ENCODE measurements at regions not wholly inside any gene's neighbourhood (a gene's known extent, or its start where the extent isn't known, plus 50 kb on each side); places are given as distances from the start of the nearest gene placed in this dataset.

DNA sequence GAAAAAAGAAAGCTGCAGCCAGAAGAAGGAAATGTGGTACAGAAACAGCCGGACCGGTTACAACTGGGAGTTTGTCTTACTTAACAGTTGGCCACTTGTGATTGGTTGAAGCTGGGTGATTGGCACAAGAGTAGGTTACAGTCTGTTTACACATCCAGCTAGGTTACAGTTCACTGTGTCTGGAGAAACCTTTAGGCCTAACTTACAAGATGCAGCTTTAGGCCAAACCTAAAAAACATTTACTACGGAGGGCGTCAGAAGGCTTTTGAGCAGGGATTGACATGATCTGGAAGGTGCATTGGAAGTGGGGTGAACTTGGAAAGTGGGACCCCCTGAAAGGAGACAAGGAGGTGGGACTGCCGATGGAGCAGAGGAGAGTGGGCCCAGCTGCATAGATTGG lies 122.3 kb downstream of the BANF2 start:
- TF ChIP-seq RAD21 (IDR thresholded peaks at IDR 0.05; ENCODE audit: low read length) (no peak), FOS (IDR thresholded peaks at IDR 0.05; ENCODE audit: low read depth, low read length) (no peak), POLR2A (IDR thresholded peaks at IDR 0.05; ENCODE audit: low read depth, low read length) (no peak), NFE2L2 (IDR thresholded peaks at IDR 0.05; ENCODE audit: low read depth, low read length) (no peak), BHLHE40 (IDR thresholded peaks at IDR 0.05; ENCODE audit: low read depth, low read length) (no peak)
- TF ChIP-seq, protein P1, sequence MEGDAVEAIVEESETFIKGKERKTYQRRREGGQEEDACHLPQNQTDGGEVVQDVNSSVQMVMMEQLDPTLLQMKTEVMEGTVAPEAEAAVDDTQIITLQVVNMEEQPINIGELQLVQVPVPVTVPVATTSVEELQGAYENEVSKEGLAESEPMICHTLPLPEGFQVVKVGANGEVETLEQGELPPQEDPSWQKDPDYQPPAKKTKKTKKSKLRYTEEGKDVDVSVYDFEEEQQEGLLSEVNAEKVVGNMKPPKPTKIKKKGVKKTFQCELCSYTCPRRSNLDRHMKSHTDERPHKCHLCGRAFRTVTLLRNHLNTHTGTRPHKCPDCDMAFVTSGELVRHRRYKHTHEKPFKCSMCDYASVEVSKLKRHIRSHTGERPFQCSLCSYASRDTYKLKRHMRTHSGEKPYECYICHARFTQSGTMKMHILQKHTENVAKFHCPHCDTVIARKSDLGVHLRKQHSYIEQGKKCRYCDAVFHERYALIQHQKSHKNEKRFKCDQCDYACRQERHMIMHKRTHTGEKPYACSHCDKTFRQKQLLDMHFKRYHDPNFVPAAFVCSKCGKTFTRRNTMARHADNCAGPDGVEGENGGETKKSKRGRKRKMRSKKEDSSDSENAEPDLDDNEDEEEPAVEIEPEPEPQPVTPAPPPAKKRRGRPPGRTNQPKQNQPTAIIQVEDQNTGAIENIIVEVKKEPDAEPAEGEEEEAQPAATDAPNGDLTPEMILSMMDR (conservative IDR thresholded peaks at IDR 0.05; ENCODE audit: low read depth, low read length): no peak
- TF ChIP-seq, protein P2, sequence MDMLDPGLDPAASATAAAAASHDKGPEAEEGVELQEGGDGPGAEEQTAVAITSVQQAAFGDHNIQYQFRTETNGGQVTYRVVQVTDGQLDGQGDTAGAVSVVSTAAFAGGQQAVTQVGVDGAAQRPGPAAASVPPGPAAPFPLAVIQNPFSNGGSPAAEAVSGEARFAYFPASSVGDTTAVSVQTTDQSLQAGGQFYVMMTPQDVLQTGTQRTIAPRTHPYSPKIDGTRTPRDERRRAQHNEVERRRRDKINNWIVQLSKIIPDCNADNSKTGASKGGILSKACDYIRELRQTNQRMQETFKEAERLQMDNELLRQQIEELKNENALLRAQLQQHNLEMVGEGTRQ (IDR thresholded peaks at IDR 0.05; ENCODE audit: low read depth, low read length): no peak

All from IMR-90 (cell line).